ENCODE measurements at regions not wholly inside any gene's neighbourhood (a gene's known extent, or its start where the extent isn't known, plus 50 kb on each side); places are given as distances from the start of the nearest gene placed in this dataset.
"Not testable (repeated sequence)": the region's sequence is repeated elsewhere in the genome, so short reads cannot be mapped to it uniquely, and the experiment has no call there.

GRCh38 chr6:134778431-134778830 lies 171.5 kb downstream of the ALDH8A1 start:
- DNase-seq = no peak

DNA sequence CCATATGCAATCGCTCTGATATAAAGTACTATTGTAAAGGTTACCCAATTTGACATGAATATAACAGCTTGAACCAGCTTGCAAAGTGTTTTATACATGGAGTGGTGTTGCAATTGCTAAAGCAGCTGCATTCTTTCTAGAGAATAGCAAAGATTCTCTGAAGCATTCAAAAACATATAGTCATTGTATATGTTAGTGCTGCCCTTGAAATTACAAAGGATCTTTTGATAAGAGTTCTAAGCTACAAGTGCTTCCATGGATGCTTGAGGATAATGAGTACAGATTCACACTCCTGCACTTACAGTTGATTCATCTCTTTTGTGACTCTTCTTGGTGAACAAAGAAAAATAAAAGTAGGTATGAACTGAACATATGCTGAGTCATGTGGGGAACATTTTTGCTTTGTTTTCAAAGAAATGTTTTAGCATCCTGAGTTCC lies 175.7 kb downstream of the ALDH8A1 start:
- no peak for DNase-seq

GRCh38 chr6:134772671-134773360 lies 177.1 kb downstream of the ALDH8A1 start:
- DNase-seq = no peak

GRCh38 chr6:134768931-134769330 lies 181.0 kb downstream of the ALDH8A1 start:
- DNase-seq = no peak

DNA sequence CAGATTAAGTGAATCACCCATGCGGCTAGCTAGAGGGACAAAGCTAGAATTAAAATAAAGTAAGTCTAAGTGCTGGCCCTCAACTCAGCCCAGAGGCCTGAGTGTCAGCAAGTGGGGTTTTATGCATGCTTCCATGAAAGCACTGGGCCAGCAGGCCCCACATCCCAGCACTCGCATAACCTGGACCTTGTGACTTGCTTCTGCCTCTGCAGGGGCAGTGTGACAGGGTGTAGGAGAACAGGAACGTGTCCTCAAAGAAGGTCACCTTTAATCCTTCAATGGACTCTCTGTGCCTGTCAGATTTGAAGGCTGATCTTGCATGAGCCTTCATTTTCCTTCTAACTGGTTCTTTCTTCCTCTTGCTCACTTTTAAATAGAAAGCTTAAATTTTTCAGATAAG lies 183.4 kb downstream of the ALDH8A1 start:
- DNase-seq = no peak

DNA sequence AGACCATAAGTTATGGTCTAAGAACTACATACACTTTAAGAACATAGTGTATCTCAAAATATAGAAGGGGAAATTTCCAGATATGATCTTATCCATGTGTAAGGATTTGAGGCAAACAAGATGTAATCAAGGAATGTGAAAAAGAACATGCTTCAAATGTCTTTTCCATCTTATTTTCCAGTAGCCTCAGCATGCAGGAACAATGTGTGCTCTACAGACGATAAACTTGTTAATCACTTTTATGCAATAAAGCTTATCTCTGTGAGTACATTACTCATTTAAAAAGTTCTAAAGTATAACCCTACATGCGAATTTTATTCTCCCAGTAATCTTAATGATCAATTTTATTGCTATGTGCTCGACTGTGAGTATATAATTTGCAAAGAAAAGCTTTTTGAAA lies 185.2 kb downstream of the ALDH8A1 start:
- no peak for DNase-seq

DNA sequence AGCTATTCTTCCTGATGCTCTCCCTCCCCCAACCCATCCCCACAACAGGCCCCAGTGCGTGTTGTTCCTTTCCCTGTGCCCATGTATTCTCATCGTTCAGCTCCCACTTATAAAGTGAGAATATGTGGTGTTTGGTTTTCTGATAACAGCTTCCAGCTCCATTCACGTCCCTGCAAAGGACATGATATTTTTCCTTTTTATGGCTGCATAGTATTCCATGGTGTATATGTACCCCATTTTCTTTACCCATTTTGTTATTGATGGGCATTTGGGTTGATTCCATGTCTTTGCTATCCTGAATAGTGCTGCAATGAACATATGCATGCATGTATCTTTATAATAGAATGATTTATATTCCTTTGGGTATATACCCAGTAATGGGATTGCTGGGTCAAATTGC lies 186.3 kb downstream of the ALDH8A1 start:
- DNase-seq = not testable (repeated sequence)

- no peak for DNase-seq
These were observed 191.3 kb downstream of the ALDH8A1 start for GRCh38 chr6:134758621-134759020.

GRCh38 chr6:134757911-134758361 lies 192.0 kb downstream of the ALDH8A1 start:
- no peak for DNase-seq

- DNase-seq = no peak
These were observed 193.4 kb downstream of the ALDH8A1 start for GRCh38 chr6:134756374-134757025.

GRCh38 chr6:134754013-134754690 lies 195.7 kb downstream of the ALDH8A1 start:
- DNase-seq = no peak

DNA sequence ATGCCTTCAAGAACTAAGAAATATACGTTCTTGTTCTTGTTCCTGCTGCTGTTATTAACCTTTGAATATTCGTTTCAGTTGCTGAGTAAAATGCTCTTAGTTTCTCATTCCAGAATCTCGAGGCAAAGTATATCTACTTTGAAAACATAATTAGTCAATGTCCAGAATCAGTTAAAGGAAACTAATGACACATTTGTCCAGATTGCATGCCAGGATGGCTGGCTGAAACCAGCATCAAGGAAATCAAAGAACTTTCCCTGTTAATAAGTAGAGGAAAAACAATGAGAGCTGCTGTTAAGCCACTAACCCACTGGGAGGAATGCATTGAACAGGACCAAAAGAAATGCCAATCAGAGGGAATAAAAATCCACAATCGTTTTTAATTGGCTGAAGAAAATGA lies 196.9 kb downstream of the ALDH8A1 start:
- DNase-seq = no peak

GRCh38 chr6:134752445-134752844 lies 197.5 kb downstream of the ALDH8A1 start:
- DNase-seq = no peak

GRCh38 chr6:134750669-134751068 lies 199.2 kb downstream of the ALDH8A1 start:
- no peak for DNase-seq

DNA sequence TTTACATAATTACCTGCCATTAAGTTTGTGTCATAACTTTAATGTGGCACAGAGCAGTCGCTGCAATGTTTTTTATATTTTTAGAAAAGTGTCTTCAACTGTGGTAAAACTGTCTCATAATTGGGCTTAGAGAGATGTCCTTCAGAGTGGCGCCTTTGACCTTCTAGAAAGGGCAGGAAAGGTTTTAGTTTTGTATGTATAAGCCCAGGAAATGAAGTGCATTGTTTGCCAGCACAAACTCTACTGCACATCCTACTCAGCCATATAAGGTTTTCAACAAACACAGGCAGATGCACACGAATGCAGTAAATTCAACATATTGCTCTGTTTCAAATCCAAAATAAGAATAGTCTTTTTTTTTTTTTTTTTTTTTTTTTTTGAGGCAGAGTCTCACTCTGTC lies 201.4 kb downstream of the ALDH8A1 start:
- DNase-seq = no peak

DNA sequence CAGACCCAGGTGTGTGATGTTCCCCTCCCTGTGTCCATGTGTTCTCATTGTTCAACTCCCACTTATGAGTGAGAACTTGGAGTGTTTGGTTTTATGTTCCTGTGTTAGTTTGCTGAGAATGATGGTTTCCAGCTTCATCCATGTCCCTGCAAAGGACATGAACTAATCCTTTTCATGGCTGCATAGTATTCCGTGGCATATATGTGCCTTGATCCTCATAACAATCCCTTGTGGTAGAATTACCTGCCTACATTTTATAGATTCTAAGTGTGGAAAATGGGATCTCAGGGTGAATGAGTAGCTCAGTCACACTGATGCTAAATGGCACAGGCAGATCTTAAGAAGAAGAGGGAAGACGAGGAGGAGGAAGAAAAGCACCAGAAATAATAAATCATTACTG lies 202.7 kb downstream of the ALDH8A1 start:
- not testable (repeated sequence) for DNase-seq

DNA sequence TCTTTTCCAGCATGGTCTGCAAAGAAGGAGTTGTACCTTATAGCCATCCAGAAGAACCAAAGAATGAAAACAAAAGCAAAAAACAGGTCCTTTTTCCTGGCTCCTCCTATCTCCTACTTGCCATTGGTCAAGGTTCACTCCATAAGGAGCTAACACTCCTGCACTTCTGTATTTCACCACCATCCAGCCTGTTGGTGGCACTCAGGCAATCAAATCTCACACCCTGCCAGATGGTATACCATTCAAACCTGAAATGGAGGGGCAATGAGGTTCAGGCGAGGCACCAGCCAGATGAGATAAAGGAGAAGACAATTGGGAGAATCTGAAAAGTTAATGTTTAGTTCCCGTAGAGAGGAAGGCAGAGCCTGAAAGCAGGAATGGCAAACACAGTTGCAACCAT lies 203.8 kb downstream of the ALDH8A1 start:
- DNase-seq = no peak

GRCh38 chr6:134745192-134745591 lies 204.7 kb downstream of the ALDH8A1 start:
- not testable (repeated sequence) for DNase-seq

- DNase-seq = no peak
These were observed 205.6 kb downstream of the ALDH8A1 start for GRCh38 chr6:134744301-134744700.

GRCh38 chr6:134741200-134741536 lies 208.7 kb downstream of the ALDH8A1 start:
- DNase-seq = peak; percentile 31

- DNase-seq = no peak
These were observed 209.3 kb downstream of the ALDH8A1 start for GRCh38 chr6:134740473-134741199.

- DNase-seq = no peak
These were observed 209.9 kb downstream of the ALDH8A1 start for GRCh38 chr6:134740027-134740373.

- no peak for DNase-seq
These were observed 210.4 kb downstream of the ALDH8A1 start for GRCh38 chr6:134739299-134740026.

Data from midbrain (tissue), 1 donor.